Mucosa of stomach (tissue), 1 donor: ENCODE measurements at regions not wholly inside any gene's neighbourhood (a gene's known extent, or its start where the extent isn't known, plus 50 kb on each side); places are given as distances from the start of the nearest gene placed in this dataset.
"Not testable (repeated sequence)": the region's sequence is repeated elsewhere in the genome, so short reads cannot be mapped to it uniquely, and the experiment has no call there.

Experiments
- H3K27me3 ChIP-seq: one replicate; pipeline ENCODE4 v1.7.0; 2013; ENCODE audit warnings: mild to moderate bottlenecking, low read length; ENCODE audit not compliant: control insufficient read depth, insufficient read depth
- H3K36me3 ChIP-seq: one replicate; pipeline ENCODE4 v1.7.0; 2013; ENCODE audit warnings: low read length; ENCODE audit not compliant: control insufficient read depth, insufficient read depth
- H3K4me1 ChIP-seq: one replicate; pipeline ENCODE4 v1.7.0; 2013; ENCODE audit warnings: mild to moderate bottlenecking, low read length; ENCODE audit not compliant: control insufficient read depth, insufficient read depth
- H3K4me3 ChIP-seq: one replicate; pipeline ENCODE4 v1.7.0; 2013; ENCODE audit warnings: low read length
- H3K9ac ChIP-seq: one replicate; pipeline ENCODE4 v1.7.0; 2013; ENCODE audit warnings: mild to moderate bottlenecking, low read length, moderate library complexity
- H3K9me3 ChIP-seq: one replicate; pipeline ENCODE4 v1.7.0; 2013; ENCODE audit warnings: mild to moderate bottlenecking, low read length, moderate library complexity; ENCODE audit not compliant: control insufficient read depth
- donor health status: Pancreatic carcinoma.

DNA sequence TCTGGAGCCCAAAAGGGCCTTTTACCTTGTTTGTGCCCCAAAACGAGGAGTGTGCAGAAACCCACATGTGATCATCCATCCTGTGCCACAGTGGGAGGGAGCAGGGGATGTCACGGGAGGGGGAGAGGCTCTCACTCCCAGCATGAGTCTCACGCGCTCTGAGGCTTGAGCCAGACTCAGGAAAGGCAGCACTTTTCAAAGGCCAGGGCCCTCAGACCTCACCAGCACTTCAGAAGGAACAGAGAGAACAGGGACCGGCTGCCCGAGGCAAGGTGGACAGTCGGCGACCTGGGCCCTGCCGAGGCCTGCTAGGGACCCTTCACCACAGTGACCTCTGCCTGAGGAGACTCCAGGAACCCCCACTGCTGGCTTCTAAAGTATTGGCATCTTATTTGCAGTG is 71.7 kb upstream of the WASF3 start:
- Histone ChIP-seq H3K4me3 (no peak overlapping the region), H3K4me1 (no peaks in the 10 kb centered on the region), H3K27me3 (no peaks in the 10 kb centered on the region), H3K9me3 (no peaks in the 10 kb centered on the region), H3K9ac (no peak overlapping the region), H3K36me3 (no peaks in the 10 kb centered on the region)

DNA sequence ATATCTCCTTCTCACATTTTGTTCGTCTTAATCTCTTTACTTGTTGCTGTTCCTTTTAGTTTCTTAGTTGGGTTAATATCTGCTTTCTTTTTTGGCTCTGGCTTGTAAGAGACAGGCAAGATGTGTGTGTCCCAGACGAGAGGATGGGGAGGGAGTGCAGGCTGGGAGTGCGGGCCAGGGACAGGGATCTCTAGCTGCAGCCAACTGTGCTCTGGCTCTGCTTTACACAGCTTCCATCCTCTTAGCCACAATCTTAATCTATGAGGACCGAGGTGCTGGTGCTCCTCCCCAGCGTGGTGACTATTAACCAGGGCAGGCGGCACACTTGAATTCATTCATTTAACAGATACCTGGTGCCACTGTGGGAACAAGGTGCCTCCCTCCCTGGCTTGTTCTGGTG is 70.9 kb upstream of the WASF3 start:
- Histone ChIP-seq H3K36me3 (no peaks in the 10 kb centered on the region), H3K4me1 (no peaks in the 10 kb centered on the region), H3K9ac (no peak overlapping the region), H3K27me3 (no peaks in the 10 kb centered on the region), H3K9me3 (no peaks in the 10 kb centered on the region), H3K4me3 (no peak overlapping the region)

DNA sequence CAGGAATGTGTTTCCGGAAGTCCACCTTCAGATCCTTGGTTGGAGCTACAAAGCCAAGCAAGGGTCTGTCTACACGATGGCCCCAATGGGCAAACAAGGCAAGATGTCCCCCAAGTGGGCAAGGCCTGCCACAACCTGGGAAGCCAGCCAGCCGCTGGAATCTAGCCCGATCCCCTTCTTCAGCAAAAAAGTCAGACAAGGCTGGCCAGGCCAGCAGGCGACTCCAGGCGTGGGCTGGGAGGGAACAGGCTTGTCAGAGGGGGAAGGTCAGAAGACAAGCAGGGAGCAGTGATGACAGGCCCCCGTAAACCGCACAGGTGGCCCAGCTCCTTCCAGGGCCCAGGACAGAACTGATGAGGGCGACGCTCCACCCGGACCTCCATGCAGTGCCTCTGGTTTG is 69.7 kb upstream of the WASF3 start:
- Histone ChIP-seq H3K4me1 (no peaks in the 10 kb centered on the region), H3K4me3 (no peak overlapping the region), H3K9me3 (no peaks in the 10 kb centered on the region), H3K27me3 (no peaks in the 10 kb centered on the region), H3K36me3 (no peaks in the 10 kb centered on the region), H3K9ac (no peak overlapping the region)

DNA sequence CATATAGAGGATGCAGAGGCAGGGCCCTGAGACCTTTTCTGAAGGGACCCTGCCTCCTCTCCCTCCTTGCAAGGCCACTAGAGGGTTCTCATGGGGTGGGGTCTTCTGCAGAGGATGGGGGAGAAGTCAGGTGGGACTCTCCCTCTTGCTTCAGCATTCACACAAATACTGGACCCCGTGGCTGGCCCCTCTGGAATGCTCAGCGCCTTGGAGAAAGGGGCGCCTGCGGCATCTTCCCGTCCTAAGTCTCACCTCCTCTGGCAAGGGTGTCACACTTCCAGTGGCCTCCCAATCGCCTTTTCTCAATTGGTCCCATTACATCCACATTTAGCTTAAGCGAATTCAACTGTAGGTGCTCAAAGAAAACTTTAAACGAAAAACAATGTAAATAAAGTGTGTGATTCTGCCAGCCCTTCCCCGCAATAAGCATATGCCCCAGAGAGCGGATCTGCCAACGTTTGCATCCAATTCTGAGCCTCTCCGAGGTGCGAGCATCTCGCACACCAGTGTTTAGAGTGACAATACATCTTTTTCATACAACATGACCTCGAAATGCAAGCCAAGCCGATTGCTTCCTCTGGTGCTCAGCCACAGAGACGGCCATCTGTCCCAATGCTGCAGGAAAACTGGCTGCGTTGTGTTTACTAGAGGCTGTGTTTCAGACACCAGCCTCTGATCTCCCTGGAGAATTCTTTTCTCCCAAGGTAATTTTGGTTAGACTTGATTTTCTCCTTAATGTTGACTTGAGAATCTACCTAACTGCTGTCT is 69.1 kb upstream of the WASF3 start:
- Histone ChIP-seq H3K4me1 (no peaks in the 10 kb centered on the region), H3K9me3 (no peaks in the 10 kb centered on the region), H3K4me3 (no peak overlapping the region), H3K27me3 (no peaks in the 10 kb centered on the region), H3K9ac (no peak overlapping the region), H3K36me3 (no peaks in the 10 kb centered on the region)

DNA sequence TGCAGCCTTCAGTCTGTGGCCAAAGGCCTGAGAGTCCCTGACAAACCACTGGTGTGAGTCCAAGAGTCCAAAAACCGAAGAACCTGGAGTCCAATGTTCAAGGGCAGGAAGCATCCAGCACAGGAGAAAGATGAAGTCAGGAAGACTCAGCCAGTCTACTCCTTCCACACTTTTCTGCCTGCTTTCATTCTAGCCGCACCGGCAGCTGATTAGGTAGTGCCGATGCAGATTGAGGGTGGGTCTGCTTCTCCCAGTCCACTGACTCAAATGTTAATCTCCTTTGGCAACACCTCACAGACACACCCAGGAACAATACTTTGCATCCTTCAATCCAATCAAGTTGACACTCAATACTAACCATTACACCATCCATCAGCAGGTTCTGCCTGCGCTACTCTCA is 65.2 kb upstream of the WASF3 start:
- not testable (repeated sequence) for H3K36me3 ChIP-seq, H3K27me3 ChIP-seq, H3K4me3 ChIP-seq, H3K9me3 ChIP-seq, H3K4me1 ChIP-seq, H3K9ac ChIP-seq

DNA sequence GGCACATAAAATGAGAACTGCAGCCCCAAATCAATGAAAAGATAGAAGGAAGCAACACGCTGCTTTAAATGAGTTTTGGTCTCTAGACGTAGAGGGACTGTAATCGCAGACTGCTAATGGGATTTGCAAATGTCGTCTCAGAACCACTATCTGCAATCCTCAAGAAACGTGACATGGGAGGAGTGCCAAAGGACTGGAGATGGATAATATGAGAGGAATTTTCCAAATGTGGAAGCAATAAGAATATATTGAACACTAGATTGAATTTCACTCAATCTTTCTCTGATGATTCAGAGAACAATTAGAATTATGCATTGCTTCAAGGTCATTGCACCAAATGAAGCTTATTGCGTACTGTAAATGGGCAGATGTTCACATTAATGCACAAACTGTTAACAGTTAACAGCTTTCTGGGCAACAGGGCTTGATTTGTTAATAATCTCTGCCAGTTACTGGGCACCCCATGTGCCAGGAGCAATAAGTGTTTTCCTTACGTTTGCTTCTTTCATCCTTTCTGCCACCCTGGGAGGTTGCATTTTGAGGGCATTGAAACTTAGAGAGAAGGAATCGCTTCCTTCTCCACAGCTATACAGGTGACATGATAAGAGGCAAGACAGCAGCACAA is 62.8 kb upstream of the WASF3 start:
- Histone ChIP-seq H3K36me3 (no peaks in the 10 kb centered on the region), H3K9me3 (no peaks in the 10 kb centered on the region), H3K27me3 (no peaks in the 10 kb centered on the region), H3K4me1 (no peaks in the 10 kb centered on the region), H3K9ac (no peak overlapping the region), H3K4me3 (no peak overlapping the region)

DNA sequence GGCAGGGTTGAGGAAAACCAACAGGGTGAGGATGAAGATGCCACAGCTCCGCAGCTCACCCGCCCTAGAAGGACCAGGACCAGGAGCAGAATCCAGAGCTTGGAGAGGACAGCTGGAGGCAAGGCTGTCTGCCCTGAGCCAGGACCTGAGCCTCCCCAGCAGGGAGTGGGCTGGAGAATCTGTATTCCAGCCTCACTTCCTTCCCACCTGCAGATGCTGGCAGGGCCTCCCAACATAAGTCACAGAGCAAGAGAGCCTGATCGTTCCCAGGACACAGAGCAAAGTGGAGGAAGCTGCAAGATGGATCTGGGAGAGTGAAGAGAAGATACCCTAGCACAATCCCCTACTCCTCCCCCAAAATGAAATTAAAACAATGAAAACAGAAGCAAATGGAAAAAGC is 61.7 kb upstream of the WASF3 start:
- H3K9me3 ChIP-seq = no peaks in the 10 kb centered on the region
- H3K27me3 ChIP-seq = no peaks in the 10 kb centered on the region
- H3K4me1 ChIP-seq = no peaks in the 10 kb centered on the region
- H3K4me3 ChIP-seq = no peak overlapping the region
- no peak overlapping the region for H3K9ac ChIP-seq
- no peaks in the 10 kb centered on the region for H3K36me3 ChIP-seq

DNA sequence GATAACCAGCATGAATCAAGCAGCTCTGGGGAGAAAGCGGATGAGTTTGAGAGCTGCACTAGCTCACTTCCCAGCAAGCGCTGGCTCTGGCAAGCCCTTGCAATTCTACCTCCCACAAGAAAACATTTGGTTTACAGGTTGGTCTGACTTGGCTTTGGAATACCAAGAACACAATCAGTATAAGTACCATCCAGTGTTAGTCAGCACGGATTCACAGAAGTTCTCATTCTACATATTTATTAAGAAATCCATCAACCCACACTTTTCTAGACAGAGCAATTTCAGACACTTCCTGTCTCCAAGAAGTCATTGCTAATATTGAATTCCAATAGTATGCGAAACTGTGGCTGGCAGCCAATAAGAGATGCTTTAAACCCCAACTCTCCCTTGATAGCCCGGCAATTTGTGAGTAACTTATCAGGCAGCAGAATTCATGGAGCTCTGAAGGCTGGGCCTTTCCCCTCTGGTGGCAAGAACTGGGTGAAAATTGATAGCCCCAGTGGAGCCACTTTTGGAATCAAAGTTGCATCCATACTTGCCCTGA is 59.4 kb upstream of the WASF3 start:
- H3K36me3 ChIP-seq = no peaks in the 10 kb centered on the region
- H3K4me1 ChIP-seq = no peaks in the 10 kb centered on the region
- no peak overlapping the region for H3K4me3 ChIP-seq
- no peaks in the 10 kb centered on the region for H3K27me3 ChIP-seq
- H3K9ac ChIP-seq = no peak overlapping the region
- H3K9me3 ChIP-seq = no peaks in the 10 kb centered on the region

DNA sequence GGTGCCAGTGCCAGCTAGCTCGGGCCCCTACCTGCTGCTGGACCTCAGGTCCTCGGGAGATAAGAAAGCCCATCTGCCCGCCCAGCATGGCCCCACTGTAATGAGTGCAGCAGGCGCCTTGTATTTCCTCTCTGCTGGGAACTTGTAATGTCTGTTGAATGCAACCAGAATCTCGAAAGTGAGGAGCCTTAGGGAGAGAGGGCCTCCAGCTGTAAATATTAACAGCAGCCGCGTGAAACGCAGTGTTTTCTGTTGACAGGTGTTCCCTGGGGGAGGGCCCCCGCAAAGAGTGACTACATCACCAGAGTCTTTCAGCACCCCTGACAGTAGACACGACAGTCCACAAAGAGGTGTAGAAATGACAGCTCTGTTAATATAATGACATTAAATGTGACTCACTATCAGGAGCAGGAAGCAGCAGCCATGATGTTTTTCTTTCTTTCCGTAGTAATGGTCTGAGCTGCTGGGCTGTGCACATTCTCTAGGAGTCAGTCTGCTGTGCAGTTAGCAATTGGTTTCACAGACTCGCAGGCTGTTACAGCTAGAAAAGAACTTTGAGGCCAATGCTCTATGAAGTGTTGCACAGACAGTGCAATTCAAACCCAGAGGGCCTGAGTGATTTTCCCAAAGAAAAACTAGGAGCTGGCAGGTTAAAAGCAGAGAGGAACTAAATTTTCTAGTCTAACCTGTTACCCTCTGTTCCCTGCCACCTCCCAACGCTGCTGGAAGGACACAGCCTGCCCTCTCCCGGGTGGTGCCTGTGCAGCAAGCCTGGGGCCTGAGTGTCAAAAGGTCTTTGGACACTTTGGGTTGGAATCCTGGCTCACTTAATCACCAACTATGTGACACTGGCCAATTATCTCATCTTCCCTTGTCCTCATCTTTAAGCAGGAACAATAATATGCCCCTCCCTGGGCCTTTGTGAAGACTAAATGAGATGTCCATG is 58.6 kb upstream of the WASF3 start:
- Histone ChIP-seq H3K9me3 (no peaks in the 10 kb centered on the region), H3K27me3 (no peaks in the 10 kb centered on the region), H3K9ac (no peak overlapping the region), H3K36me3 (no peaks in the 10 kb centered on the region), H3K4me3 (no peak overlapping the region), H3K4me1 (no peaks in the 10 kb centered on the region)

DNA sequence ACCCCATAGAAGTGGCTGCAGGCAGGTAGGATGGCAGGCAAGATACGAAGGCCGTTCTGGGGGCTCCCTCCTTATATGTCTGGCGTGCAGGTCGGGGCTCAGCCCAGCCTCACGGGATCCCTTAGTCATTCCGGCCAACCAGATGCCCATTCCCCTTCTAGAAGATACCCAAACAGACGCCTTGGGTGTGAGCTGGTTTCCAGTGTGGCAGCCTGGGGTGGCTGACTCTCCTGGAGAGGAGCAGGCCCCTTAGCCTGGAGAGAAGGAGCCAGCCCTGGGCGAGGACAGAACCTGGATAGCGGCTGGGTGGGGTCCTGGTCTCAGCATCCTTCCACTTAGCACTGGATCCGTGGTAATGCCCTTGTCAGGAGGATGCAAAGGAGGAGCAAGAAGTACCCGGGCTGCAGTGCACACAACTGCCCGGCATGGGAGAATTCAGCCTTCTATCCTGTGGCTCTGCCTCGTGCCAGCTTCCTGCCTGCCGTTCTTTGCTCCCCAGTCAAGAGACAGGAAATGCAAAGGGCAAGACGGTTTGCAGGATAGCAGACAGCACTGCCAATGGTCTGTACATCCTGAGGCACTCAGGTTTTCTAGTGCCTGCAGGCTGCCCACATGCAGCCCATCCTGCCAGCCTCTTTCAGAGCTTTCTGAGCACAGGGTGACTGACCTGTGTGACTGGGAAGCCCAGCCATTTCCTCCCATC is 56.7 kb upstream of the WASF3 start:
- no peak overlapping the region for H3K9ac ChIP-seq
- H3K36me3 ChIP-seq = no peaks in the 10 kb centered on the region
- H3K4me1 ChIP-seq = no peaks in the 10 kb centered on the region
- H3K9me3 ChIP-seq = no peaks in the 10 kb centered on the region
- H3K27me3 ChIP-seq = no peaks in the 10 kb centered on the region
- no peak overlapping the region for H3K4me3 ChIP-seq

DNA sequence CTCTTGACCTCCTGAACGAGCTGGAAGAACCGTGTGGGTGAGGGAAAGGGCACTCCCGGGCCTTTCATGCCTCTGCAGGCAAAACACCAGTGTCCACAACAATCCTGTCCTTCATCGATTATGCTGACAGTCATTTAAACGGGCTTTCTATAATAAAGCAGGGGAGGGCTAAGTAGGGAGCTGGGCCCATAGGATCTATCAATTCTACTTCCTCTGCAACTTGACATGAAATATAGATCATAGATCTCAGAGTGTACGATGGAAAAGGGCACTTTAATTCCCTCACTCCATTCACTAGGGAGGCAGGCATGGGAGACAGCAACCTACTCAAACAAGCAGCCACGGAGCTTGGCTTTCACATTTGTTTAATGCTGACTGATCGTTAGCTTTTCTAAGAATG is 55.8 kb upstream of the WASF3 start:
- Histone ChIP-seq H3K4me3 (no peak overlapping the region), H3K27me3 (no peaks in the 10 kb centered on the region), H3K36me3 (no peaks in the 10 kb centered on the region), H3K4me1 (no peaks in the 10 kb centered on the region), H3K9ac (no peak overlapping the region), H3K9me3 (no peaks in the 10 kb centered on the region)
